Hematopoietic multipotent progenitor cell treated with erythropoietin and hydrocortisone succinate and interleukin-3 and kit ligand, for 6 days (in vitro differentiated cells): ENCODE measurements at regions not wholly inside any gene's neighbourhood (a gene's known extent, or its start where the extent isn't known, plus 50 kb on each side); places are given as distances from the start of the nearest gene placed in this dataset.

ENCODE experiments used
- DNase-seq: peaks from one replicate; pipeline ENCODE4 v3.0.0-alpha.2; 2015

DNA sequence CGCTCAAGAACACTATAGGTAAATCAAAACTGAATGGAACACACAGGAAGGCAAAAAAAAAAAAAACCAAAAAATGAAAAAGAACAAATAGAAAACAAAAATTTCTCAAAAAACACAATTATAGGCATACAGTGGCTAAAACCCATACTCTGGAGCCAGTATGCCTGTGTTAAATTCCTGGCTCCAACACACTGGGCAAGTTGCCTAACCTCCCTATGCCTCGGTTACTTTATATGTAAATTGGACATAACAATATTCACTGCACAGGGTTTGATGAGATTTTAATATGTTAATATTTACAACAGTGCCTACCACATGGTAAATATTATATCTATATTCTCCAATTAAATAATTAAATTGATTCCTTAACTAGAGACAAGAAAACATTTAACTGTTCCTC, 217.1 kb downstream of the HTR7 start:
- no peak for DNase-seq

DNA sequence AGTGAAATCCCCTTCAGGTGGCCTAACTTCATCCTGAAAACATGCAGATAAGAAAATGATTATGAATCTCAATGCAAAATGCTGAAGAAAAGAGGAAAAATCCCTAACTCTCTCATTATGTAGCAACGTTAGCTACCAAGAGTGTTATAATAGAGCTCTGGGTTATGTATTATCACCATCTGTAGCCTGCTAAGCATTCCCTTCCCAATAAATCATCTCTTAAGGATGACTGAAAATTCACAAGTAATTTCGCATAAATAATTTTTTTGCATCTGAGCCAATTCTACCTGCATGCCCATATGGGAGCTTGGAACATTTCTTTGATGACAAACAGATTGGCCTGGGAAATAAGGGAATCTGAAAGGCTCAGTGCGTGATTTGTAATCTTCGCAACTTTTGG, 216.1 kb downstream of the HTR7 start:
- DNase-seq: no peak

DNA sequence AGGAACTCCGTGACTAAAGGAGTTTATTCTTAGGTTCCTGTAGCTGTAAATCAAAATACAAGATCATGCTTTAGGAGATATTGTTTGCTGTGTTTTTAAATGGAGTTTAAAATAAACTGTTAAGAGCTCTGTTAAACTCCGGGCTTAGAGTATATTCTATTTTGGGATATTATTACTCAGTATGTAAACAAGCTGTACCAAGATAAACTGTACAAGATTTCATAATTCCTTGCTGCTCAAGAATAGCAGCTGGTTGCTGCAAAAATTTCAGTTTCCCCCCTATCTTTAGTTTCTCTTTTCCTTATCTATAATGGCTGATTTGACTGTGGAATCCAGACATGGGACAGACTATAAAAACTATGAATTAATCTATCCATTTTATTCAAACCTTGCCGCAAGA, 215.7 kb downstream of the HTR7 start:
- no peak for DNase-seq

GRCh38 chr10:90642650-90643049, 215.2 kb downstream of the HTR7 start:
- DNase-seq: no peak

GRCh38 chr10:90644165-90644564, 213.7 kb downstream of the HTR7 start:
- DNase-seq: no peak

DNA sequence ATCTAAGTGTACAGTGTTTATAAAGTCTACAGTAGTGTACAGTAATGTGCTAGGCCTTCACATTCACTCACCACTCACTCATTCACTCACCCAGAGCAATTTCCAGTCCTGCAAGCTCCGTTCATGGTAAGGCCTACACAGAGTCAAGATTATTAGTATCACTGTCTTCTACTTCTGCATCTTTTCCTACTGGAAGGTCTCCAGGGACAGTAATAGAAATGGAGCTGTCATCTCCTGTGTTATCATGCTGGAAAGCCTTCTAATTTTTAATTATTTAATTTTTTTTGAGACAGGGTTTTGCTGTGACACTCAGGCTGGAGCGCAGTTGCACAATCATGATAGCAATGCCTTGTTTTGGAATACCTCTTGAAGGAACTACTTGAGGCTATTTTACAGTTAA, 207.0 kb downstream of the HTR7 start:
- no peak for DNase-seq

- peak; percentile 1 for DNase-seq
Measured at GRCh38 chr10:90652519-90652918, 205.3 kb downstream of the HTR7 start.

GRCh38 chr10:90658791-90659190, 199.0 kb downstream of the HTR7 start:
- no peak for DNase-seq

DNA sequence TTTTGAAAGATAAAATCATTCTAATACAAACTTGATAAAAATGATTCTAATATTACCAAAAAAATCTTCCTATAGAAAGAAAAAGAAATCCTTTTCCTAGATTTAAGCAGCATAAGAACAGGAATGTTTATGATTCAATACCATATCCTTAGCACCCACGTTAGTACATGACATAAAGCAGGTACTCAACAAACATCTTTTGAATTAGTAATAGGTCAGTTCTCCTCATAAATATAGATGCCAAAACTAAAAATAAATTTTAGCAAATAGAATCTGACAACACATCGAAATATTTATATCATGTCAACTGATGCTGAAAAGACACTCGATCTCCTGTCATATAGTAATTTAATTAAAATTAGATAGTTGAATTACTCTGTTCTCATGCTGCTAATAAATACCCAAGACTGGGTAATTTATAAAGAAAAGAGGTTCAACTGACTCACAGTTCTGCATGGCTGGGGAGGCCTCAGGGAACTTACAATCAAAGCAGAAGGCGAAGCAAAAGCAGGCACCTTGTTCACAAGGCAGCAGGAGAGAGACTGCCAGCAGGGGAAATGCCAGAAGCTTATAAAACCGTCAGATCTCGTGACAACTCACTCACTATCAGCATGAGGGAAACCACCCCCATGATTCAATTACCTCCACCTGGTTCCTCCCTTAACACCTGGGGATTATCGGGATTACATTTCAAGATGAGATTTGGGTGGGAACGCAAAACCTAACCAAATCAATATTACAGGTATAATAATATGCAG, 191.8 kb downstream of the HTR7 start:
- DNase-seq: no peak

- no peak for DNase-seq
Measured at GRCh38 chr10:90674461-90674860, 183.4 kb downstream of the HTR7 start.

- no peak for DNase-seq
Measured at GRCh38 chr10:90674928-90675327, 182.9 kb downstream of the HTR7 start.

DNA sequence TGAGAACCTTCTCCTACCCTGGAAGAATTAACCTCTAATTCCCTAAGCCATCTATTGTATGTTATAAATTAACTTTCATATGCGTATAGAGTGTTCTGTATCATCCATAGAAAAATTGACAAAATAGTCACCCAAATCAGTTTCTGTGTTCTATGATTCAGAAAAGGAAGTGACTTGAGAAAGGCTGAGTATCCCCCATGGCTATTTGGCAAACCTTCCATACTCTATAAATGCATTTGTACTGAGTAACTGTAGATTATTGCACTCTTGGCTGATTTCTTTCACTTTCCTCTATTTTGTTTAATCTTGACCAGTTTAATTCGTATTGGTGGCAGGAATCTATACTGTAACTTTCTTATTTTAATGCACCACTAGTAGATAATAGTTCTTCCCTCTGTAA, 182.2 kb downstream of the HTR7 start:
- DNase-seq: no peak
